IPS-18a (cell line): ENCODE measurements at regions not wholly inside any gene's neighbourhood (a gene's known extent, or its start where the extent isn't known, plus 50 kb on each side); places are given as distances from the start of the nearest gene placed in this dataset.

ENCODE experiments used
- H3K27ac ChIP-seq: one replicate; pipeline ENCODE4 v1.5.1; 2013; ENCODE audit warnings: low read length
- H3K27me3 ChIP-seq: one replicate; pipeline ENCODE4 v1.6.1; 2013; ENCODE audit warnings: mild to moderate bottlenecking, low read length; ENCODE audit not compliant: control insufficient read depth, insufficient read depth
- H3K36me3 ChIP-seq: one replicate; pipeline ENCODE4 v1.6.1; 2013; ENCODE audit warnings: low read depth, low read length; ENCODE audit not compliant: control insufficient read depth
- H3K4me1 ChIP-seq: one replicate; pipeline ENCODE4 v1.6.1; 2013; ENCODE audit warnings: low read depth, low read length; ENCODE audit not compliant: control insufficient read depth
- H3K4me3 ChIP-seq: one replicate; pipeline ENCODE4 v1.5.1; 2013; ENCODE audit warnings: low read length
- H3K9ac ChIP-seq: one replicate; pipeline ENCODE4 v1.6.1; 2013; ENCODE audit warnings: mild to moderate bottlenecking, low read length, moderate library complexity
- H3K9me3 ChIP-seq: one replicate; pipeline ENCODE4 v1.6.1; 2013; ENCODE audit warnings: low read depth, low read length; ENCODE audit not compliant: control insufficient read depth

DNA sequence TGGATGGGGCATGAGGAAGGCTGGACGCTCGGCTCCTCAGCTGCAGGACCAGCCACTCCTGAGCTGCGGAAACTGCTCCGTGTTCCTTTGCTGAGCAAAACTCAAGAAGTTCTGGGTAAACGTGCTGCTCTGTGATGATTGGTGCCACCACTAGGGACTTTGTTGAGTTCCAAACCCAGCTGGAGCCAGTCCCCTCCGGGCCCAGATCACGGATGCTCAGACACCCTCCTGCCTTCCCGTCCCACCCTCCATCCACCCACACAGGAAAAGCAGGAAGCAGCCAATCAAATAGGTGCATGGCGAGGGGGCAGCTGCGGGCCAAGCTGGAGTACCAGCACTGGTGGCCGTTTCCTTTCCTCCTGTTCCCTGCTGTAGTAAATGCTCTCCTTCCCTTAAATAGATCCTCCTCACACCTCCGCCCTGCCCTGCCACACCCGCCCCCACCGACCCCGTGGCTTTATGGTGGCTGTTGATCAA, 68.0 kb downstream of the ADRA2C start:
- no peak overlapping the region for H3K9ac ChIP-seq
- H3K27ac ChIP-seq: no peak overlapping the region
- no peaks in the 10 kb centered on the region for H3K9me3 ChIP-seq
- H3K4me3 ChIP-seq: no peak overlapping the region
- no peaks in the 10 kb centered on the region for H3K36me3 ChIP-seq
- peaks cover 32% of the 10 kb centered on the region for H3K4me1 ChIP-seq
- peaks cover 21% of the 10 kb centered on the region for H3K27me3 ChIP-seq

DNA sequence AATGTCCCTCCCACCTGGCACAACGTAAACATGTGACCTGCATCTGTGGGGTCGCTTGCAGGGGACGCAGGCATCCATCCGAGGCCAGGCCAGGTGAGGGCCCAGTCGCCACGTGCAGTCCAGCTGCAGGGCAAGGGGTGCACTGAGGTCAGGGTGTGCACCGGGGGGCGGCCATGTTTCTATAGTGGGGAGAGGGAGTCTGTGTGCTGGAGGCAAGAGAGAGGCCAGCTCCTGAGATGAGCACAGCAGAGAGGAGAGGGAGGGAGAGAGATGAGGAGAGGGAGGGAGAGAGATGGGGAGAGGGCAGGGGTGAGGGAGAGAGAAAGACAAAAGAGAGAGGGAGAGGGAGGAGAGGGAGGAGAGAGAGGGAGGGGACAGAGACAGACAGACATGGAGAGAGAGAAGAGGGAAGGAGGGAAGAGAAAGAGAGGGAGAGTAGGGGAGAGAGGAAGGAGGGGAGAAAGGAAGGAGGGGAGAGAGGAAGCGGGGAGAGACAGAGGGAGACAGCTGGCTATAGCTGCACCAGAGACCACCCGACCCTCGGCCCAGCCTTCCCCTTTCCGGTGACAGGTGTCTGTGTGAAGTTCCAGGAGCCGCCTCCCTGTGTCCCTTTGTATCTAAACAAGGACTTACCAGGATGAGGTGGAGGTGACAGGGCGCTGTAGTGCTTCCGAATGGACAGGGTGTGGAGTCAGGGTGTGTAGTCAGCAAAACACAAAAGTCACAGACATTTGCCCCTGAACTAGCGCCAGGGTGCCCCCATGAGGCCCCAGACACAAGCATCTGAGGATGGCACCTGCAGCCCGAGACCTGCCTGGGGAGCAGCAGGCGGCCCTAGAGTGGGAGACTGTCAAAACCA, 68.7 kb downstream of the ADRA2C start:
- no peaks in the 10 kb centered on the region for H3K36me3 ChIP-seq
- H3K27ac ChIP-seq: no peak overlapping the region
- H3K9me3 ChIP-seq: no peaks in the 10 kb centered on the region
- H3K4me3 ChIP-seq: no peak overlapping the region
- no peak overlapping the region for H3K9ac ChIP-seq
- H3K27me3 ChIP-seq: peaks cover 19% of the 10 kb centered on the region
- peaks cover 32% of the 10 kb centered on the region for H3K4me1 ChIP-seq

GRCh38 chr4:3835527-3836405, 69.6 kb downstream of the ADRA2C start:
- H3K9me3 ChIP-seq: no peaks in the 10 kb centered on the region
- peaks cover 24% of the 10 kb centered on the region for H3K4me1 ChIP-seq
- H3K9ac ChIP-seq: no peak overlapping the region
- H3K36me3 ChIP-seq: no peaks in the 10 kb centered on the region
- peaks cover 19% of the 10 kb centered on the region for H3K27me3 ChIP-seq
- no peak overlapping the region for H3K27ac ChIP-seq
- H3K4me3 ChIP-seq: peak overlapping the region; percentile 16

GRCh38 chr4:3836406-3836755, 70.2 kb downstream of the ADRA2C start:
- Histone ChIP-seq H3K9ac (no peak overlapping the region), H3K4me1 (peaks cover 20% of the 10 kb centered on the region), H3K36me3 (no peaks in the 10 kb centered on the region), H3K27ac (no peak overlapping the region), H3K9me3 (no peaks in the 10 kb centered on the region), H3K27me3 (peaks cover 19% of the 10 kb centered on the region), H3K4me3 (no peak overlapping the region)

- no peak overlapping the region for H3K4me3 ChIP-seq
- peaks cover 20% of the 10 kb centered on the region for H3K4me1 ChIP-seq
- H3K27ac ChIP-seq: no peak overlapping the region
- H3K36me3 ChIP-seq: no peaks in the 10 kb centered on the region
- H3K27me3 ChIP-seq: peaks cover 19% of the 10 kb centered on the region
- H3K9me3 ChIP-seq: no peaks in the 10 kb centered on the region
- no peak overlapping the region for H3K9ac ChIP-seq
Observed at GRCh38 chr4:3836756-3837601, 70.8 kb downstream of the ADRA2C start.

DNA sequence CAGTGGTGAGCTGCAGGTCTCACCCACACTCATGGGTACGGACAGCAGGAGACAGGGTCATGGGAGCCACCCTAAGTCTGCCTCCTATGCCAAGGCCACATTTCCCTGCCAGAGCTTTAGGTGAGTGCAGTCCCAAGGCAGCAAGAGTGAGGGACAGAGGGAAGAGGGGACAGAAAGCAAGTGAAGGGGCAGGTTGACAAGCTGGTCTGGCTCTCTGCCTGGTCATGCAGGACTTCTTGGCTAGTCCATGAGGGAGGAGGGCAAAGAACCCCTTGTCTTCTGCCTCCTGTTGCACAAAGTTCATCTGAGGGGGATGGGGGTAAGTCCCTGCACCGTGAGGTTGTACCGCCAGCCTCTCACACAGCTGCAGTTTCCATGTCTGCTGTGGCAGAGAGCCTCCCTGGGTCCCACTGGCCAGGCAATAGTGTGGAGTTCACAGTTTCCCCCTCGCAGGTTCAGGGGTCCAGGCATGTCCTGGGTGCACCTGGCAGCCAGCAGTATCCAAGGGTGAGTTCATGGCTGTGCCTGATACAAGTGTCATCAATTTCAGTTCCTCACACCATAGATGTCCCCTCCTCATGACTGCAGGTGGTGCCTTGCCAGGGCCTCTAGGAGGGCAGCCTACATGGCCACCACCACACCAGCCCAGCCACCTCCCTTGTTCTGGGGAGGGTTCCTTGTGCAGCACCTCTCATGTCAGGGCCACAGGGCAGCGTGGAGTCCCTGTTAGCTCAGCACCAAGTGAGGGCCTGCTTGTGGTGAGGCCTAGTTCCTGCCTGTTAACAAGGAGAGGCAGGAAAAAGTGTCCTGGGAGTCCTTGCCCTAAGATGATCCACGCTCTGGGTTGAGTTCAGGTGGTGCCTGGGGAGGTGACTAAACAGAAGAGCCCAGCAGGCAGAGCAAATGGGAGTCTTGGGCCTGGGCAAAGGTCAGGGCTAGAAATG, 72.5 kb downstream of the ADRA2C start:
- Histone ChIP-seq H3K36me3 (no peaks in the 10 kb centered on the region), H3K9me3 (no peaks in the 10 kb centered on the region), H3K4me1 (peaks cover 20% of the 10 kb centered on the region), H3K9ac (no peak overlapping the region), H3K27ac (no peak overlapping the region), H3K4me3 (no peak overlapping the region), H3K27me3 (peaks cover 19% of the 10 kb centered on the region)

DNA sequence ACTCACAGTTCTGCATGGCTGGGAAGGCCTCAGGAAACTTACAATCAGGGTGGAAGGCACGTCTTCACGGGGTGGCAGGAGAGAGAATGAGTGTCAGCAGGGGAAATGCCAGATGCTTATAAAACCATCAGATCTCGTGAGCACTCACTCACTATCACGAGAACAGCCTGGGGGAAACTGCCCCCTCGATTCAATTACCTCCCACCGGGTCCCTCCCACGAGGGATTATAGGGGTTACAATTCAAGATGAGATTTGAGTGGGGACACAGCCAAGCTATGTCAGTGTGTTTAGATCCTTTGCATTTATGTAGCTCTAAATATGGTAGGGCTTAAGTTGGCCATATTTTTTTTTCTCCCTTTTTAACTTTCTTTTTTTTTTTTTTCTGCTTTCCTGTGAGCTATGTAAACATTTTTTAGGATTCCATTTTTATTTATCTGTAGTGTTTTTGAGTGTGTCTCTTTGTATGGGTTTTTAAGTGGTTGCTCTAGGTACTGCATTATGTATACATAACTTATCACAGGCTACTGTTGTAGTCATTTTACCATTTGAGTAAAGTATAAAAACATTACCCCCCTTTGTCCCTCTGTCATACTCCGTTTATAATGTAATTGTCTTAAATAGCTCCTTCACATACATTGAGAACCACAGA, 79.0 kb downstream of the ADRA2C start:
- Histone ChIP-seq H3K4me1 (no peaks in the 10 kb centered on the region), H3K4me3 (no peak overlapping the region), H3K27ac (no peak overlapping the region), H3K36me3 (no peaks in the 10 kb centered on the region), H3K9ac (no peak overlapping the region), H3K27me3 (no peaks in the 10 kb centered on the region), H3K9me3 (no peaks in the 10 kb centered on the region)

DNA sequence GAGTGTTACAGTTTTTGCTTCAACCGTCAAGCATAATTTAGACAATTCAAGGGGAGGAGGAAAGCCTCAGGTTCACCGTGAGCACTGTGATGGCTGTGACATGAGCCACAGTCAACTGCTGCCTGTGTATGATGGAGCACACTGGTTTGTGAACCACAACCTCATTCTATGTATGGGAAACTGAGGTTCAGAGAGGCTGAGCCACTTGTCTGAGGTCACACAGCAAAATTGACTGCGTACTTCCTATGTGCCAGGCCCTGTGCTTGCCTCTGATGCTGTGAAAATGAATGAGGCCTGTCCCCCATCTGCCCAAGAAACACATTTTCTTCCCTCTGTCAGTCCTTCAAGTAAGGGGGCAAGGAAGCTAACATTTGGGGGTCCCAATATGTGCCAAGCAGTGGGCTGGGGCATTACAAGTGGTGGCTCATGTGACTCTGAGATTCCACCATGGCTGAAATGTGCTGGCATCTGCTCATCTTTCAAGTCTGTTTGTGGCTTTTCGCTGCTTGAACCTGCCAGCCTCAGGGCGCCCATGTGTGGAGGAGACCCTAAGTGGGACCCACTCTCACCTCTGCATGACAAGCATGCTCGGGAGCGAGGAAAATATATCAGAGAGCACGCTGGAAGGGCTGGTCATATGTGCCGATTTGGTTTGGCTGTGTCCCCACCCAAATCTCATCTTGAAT, 79.7 kb downstream of the ADRA2C start:
- no peak overlapping the region for H3K4me3 ChIP-seq
- no peaks in the 10 kb centered on the region for H3K9me3 ChIP-seq
- no peaks in the 10 kb centered on the region for H3K36me3 ChIP-seq
- H3K27me3 ChIP-seq: no peaks in the 10 kb centered on the region
- H3K27ac ChIP-seq: no peak overlapping the region
- no peaks in the 10 kb centered on the region for H3K4me1 ChIP-seq
- no peak overlapping the region for H3K9ac ChIP-seq

DNA sequence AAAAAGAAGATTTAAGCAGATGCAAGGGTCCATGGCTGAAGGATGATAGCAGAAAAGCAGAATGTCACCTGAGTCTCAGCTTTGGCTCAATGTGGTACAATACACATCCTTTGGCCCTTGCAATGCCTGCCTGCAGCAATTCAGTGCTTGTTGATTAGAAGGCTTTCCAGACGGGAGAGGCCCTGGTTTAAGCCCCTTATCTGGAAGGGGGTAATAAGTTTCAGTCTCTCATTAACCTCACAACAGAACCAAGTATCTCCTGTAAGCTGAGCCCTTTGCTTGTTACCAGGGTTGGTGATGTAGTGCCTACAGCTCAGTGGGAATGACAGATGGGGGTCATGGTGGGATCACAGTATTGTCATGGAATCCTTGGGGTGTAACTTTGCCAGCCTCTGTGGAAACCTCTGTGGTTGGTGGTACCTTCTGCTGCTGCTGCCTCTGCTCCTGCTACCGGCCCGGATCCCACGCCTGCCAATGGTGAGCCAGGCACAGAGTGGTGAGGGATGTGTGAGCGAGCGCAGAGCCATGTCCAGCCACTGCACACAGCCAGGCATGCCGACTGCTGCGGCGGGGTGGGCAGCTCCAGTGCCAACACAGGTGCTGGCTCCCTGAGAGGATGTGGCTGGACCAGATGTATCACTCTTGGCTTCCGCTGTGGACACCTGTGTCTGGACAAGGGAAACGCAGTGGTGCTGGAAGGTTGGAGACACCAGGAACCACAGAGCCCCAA, 81.2 kb downstream of the ADRA2C start:
- H3K4me1 ChIP-seq: peaks cover 7% of the 10 kb centered on the region
- H3K9ac ChIP-seq: no peak overlapping the region
- no peaks in the 10 kb centered on the region for H3K27me3 ChIP-seq
- H3K36me3 ChIP-seq: no peaks in the 10 kb centered on the region
- H3K9me3 ChIP-seq: no peaks in the 10 kb centered on the region
- H3K4me3 ChIP-seq: no peak overlapping the region
- H3K27ac ChIP-seq: no peak overlapping the region
